IMR-90 (cell line): ENCODE measurements at regions not wholly inside any gene's neighbourhood (a gene's known extent, or its start where the extent isn't known, plus 50 kb on each side); places are given as distances from the start of the nearest gene placed in this dataset.

Experiments used
- CEBPB ChIP-seq: IDR thresholded peaks from 2 replicates; pipeline ENCODE4 v1.6.1; 2012; ENCODE audit warnings: low read depth, low read length, improper control_type of control experiment
- CHD1 ChIP-seq: IDR thresholded peaks from 2 replicates; pipeline ENCODE4 v1.6.1; 2012; ENCODE audit warnings: low read depth, low read length, improper control_type of control experiment
- MAFK ChIP-seq: IDR thresholded peaks from 2 replicates; pipeline ENCODE4 v1.6.1; 2012; ENCODE audit warnings: low read depth, low read length, improper control_type of control experiment
- MXI1 ChIP-seq: IDR thresholded peaks from 2 replicates; pipeline ENCODE4 v1.6.1; 2012; ENCODE audit warnings: low read depth, mild to moderate bottlenecking, low read length, moderate library complexity, borderline replicate concordance
- POLR2A ChIP-seq: IDR thresholded peaks from 2 replicates; pipeline ENCODE4 v1.6.1; 2012; ENCODE audit warnings: mild to moderate bottlenecking, low read depth, low read length
- RAD21 ChIP-seq: IDR thresholded peaks from 2 replicates; pipeline ENCODE4 v1.6.1; 2012; ENCODE audit warnings: low read length, improper control_type of control experiment
- RCOR1 ChIP-seq: IDR thresholded peaks from 2 replicates; pipeline ENCODE4 v1.6.1; 2012; ENCODE audit warnings: mild to moderate bottlenecking, low read length, improper control_type of control experiment; ENCODE audit not compliant: insufficient replicate concordance
- RFX5 ChIP-seq: IDR thresholded peaks from 2 replicates; pipeline ENCODE4 v1.8.0; 2012; ENCODE audit warnings: low read depth, mild to moderate bottlenecking, low read length, moderate library complexity
- SMC3 ChIP-seq: fragments of 150-350 bp; IDR thresholded peaks from 2 replicates; pipeline ENCODE4 v1.6.1; 2016; ENCODE audit warnings: low read depth, mild to moderate bottlenecking, antibody characterized with exemption, low read length, moderate library complexity
- TF ChIP-seq, protein P1 (sequence below): conservative IDR thresholded peaks from 2 replicates; pipeline ENCODE4 v1.5.1; 2012; ENCODE audit warnings: mild to moderate bottlenecking, low read depth, low read length, improper control_type of control experiment
- TF ChIP-seq, protein P2 (sequence below): fragments of 150-350 bp; IDR thresholded peaks from 2 replicates; pipeline ENCODE4 v1.6.1; 2017; ENCODE audit warnings: mild to moderate bottlenecking, antibody characterized with exemption, low read length, low read depth

DNA sequence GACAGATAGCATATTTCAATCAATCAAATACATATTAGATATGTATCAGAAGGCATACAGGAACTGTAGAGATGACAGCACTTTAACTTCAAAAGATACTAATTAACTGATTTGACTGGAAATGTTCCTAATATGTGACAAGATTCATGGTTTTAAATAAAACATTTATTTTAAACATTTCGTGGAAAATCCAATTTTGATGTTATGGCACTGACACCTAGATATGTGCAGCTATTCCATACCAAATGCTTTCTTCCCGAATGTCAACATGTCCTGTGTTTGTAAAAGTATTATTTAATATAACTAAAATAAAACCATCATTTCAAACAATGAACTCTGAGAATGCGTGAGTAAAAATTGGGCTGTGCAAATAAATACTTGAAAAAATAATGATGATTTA, 1209.3 kb downstream of the NSUN3 start:
- no peak for TF ChIP-seq RAD21
- TF ChIP-seq, protein P1, sequence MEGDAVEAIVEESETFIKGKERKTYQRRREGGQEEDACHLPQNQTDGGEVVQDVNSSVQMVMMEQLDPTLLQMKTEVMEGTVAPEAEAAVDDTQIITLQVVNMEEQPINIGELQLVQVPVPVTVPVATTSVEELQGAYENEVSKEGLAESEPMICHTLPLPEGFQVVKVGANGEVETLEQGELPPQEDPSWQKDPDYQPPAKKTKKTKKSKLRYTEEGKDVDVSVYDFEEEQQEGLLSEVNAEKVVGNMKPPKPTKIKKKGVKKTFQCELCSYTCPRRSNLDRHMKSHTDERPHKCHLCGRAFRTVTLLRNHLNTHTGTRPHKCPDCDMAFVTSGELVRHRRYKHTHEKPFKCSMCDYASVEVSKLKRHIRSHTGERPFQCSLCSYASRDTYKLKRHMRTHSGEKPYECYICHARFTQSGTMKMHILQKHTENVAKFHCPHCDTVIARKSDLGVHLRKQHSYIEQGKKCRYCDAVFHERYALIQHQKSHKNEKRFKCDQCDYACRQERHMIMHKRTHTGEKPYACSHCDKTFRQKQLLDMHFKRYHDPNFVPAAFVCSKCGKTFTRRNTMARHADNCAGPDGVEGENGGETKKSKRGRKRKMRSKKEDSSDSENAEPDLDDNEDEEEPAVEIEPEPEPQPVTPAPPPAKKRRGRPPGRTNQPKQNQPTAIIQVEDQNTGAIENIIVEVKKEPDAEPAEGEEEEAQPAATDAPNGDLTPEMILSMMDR: no peak
- TF ChIP-seq, protein P2, sequence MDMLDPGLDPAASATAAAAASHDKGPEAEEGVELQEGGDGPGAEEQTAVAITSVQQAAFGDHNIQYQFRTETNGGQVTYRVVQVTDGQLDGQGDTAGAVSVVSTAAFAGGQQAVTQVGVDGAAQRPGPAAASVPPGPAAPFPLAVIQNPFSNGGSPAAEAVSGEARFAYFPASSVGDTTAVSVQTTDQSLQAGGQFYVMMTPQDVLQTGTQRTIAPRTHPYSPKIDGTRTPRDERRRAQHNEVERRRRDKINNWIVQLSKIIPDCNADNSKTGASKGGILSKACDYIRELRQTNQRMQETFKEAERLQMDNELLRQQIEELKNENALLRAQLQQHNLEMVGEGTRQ: no peak
- TF ChIP-seq POLR2A: no peak
- no peak for TF ChIP-seq MAFK
- no peak for TF ChIP-seq MXI1
- no peak for TF ChIP-seq CEBPB
- no peak for TF ChIP-seq RCOR1
- no peak for TF ChIP-seq CHD1
- no peak for TF ChIP-seq SMC3
- TF ChIP-seq RFX5: no peak
